ENCODE measurements at regions not wholly inside any gene's neighbourhood (a gene's known extent, or its start where the extent isn't known, plus 50 kb on each side); places are given as distances from the start of the nearest gene placed in this dataset.

DNA sequence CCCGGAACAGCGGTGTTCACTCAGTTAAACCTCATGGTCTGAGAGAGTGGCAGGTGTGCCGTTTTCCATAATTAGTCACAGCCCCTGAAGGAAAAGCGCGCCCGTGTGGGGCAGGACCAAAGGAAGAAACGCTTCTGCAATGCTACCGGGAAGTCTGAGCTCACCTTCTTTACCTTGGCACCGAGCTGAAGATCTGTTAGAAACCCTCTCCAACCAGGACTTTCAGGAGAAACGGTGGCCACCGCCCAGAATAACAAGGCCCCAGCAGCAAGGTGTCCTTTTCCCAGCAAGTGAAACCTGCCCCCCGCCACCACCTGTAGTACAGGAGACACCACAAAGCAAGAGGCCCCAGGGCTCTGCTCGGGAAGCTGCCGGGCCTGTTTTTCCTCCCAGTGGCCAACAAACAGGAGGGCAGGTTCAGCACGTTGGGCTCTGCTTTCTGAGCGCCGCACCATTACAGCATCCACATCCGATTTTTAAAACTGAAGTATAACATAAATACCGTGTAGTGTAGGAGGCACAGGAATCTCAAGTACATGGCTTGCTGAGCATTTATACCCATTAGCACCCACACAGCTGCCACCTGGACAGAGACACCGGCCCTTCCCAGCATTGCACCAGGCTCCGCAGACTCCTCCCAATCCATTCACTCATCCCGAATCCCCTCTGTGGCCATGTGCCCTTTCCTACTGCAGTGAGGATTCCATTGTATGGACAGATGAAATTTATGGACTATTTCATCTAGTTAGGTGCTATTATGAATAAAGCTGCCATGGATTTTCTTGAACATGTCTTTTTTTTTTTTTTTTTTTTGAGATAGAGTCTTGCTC is 121.8 kb upstream of the RIOK3 start:
- DNase-seq (no peak), ATAC-seq (ENCODE audit: poor library complexity) (no peak)
- H3K36me3 Mint-ChIP-seq (ENCODE audit: low read depth): no peaks in the 10 kb centered on the region
- intact Hi-C loops (cut with DNase I, micrococcal nuclease): loop anchor here in 1 of 2 experiments (10.0 kb wide), 1 partner anchor 57 kb away; no protein-coding TSS in a partner anchor
- no peaks in the 10 kb centered on the region for H3K4me1 ChIP-seq (ENCODE audit: insufficient read depth, low read length)
- H3K36me3 ChIP-seq (ENCODE audit: insufficient read depth, low read length): no peaks in the 10 kb centered on the region
- no peak overlapping the region for H3K27ac ChIP-seq (ENCODE audit: low read depth in 1 of 2, low read length in 2 of 2)
- peaks cover 3% of the 10 kb centered on the region for H3K9me3 Mint-ChIP-seq
- TF ChIP-seq, protein P1, sequence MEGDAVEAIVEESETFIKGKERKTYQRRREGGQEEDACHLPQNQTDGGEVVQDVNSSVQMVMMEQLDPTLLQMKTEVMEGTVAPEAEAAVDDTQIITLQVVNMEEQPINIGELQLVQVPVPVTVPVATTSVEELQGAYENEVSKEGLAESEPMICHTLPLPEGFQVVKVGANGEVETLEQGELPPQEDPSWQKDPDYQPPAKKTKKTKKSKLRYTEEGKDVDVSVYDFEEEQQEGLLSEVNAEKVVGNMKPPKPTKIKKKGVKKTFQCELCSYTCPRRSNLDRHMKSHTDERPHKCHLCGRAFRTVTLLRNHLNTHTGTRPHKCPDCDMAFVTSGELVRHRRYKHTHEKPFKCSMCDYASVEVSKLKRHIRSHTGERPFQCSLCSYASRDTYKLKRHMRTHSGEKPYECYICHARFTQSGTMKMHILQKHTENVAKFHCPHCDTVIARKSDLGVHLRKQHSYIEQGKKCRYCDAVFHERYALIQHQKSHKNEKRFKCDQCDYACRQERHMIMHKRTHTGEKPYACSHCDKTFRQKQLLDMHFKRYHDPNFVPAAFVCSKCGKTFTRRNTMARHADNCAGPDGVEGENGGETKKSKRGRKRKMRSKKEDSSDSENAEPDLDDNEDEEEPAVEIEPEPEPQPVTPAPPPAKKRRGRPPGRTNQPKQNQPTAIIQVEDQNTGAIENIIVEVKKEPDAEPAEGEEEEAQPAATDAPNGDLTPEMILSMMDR (IDR thresholded peaks at IDR 0.05): no peak
- no peak overlapping the region for H3K27ac Mint-ChIP-seq
- POLR2A ChIA-PET: no interaction called here
- no peak overlapping the region for H3K4me3 Mint-ChIP-seq
- H3K27me3 Mint-ChIP-seq: no peaks in the 10 kb centered on the region
- H3K4me1 Mint-ChIP-seq (ENCODE audit: low read depth): no peaks in the 10 kb centered on the region
- no peak overlapping the region for H3K4me3 ChIP-seq (ENCODE audit: low read length)
- CTCF ChIA-PET: interaction anchor here (0.6 to 0.7 kb wide), 2 partner anchors 137 to 245 kb away, joined by 3 read pairs; no protein-coding TSS in a partner anchor
- no peaks in the 10 kb centered on the region for H3K9me3 ChIP-seq (ENCODE audit: control insufficient read depth in 1 of 2, insufficient read depth in 1 of 2, low read length in 2 of 2)
- no peaks in the 10 kb centered on the region for H3K27me3 ChIP-seq (ENCODE audit: control insufficient read depth in 1 of 2, insufficient read depth in 2 of 2, low read length in 2 of 2)

DNA sequence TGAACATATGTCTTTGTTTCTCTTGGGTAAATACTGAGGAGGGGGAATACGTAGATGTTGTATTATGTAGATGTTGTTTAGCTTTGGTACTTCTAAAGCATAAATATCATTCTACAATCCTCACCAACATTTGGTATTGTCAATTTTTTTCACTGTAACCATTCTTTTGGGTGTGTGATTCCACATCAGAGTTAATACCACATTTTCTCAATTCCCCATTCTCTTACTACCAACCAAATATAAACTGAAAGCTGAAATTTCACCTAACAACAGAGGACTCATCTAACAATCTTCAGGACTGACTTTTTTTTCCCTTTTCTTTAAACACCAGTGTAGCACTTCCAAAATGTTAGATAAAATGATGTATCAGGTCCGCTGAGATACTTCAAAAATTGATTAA is 120.7 kb upstream of the RIOK3 start:
- CTCF ChIA-PET: no interaction called here
- no peak overlapping the region for H3K27ac Mint-ChIP-seq
- ATAC-seq (ENCODE audit: poor library complexity) (no peak), DNase-seq (no peak)
- intact Hi-C loops (cut with DNase I, micrococcal nuclease): loop anchor here in 1 of 2 experiments (10.0 kb wide), 1 partner anchor 58 kb away; no protein-coding TSS in a partner anchor
- Histone ChIP-seq H3K36me3 (ENCODE audit: insufficient read depth, low read length) (no peaks in the 10 kb centered on the region), H3K27ac (ENCODE audit: low read depth in 1 of 2, low read length in 2 of 2) (no peak overlapping the region), H3K4me1 (ENCODE audit: insufficient read depth, low read length) (no peaks in the 10 kb centered on the region), H3K27me3 (ENCODE audit: control insufficient read depth in 1 of 2, insufficient read depth in 2 of 2, low read length in 2 of 2) (no peaks in the 10 kb centered on the region), H3K9me3 (ENCODE audit: control insufficient read depth in 1 of 2, insufficient read depth in 1 of 2, low read length in 2 of 2) (no peaks in the 10 kb centered on the region), H3K4me3 (ENCODE audit: low read length) (no peak overlapping the region)
- POLR2A ChIA-PET: no interaction called here
- no peaks in the 10 kb centered on the region for H3K27me3 Mint-ChIP-seq
- H3K4me3 Mint-ChIP-seq: no peak overlapping the region
- H3K4me1 Mint-ChIP-seq (ENCODE audit: low read depth): no peaks in the 10 kb centered on the region
- no peaks in the 10 kb centered on the region for H3K36me3 Mint-ChIP-seq (ENCODE audit: low read depth)
- TF ChIP-seq, protein P1 (IDR thresholded peaks at IDR 0.05): no peak
- peaks cover 3% of the 10 kb centered on the region for H3K9me3 Mint-ChIP-seq

DNA sequence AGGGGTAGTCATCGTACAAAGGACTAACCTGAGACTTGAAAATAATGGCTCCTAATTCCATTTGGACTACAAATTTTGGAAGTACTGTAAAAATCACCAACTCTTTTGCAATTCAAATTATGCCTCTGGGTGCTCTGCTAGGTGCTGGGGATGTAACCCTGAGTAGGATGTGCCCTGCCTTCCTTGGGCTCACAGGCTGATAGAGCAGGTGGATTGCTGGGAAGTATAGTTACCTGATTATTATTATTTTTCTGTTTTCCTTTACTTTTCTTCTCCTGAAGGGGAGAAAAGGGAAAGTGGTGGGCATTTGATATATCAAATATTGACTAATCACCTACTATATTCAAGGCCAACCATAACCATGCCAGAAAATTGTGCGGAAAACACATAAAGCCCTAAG is 119.3 kb upstream of the RIOK3 start:
- TF ChIP-seq, protein P1 (IDR thresholded peaks at IDR 0.05): no peak
- Mint-ChIP-seq H3K27ac (no peak overlapping the region), H3K36me3 (ENCODE audit: low read depth) (no peaks in the 10 kb centered on the region), H3K4me1 (ENCODE audit: low read depth) (no peaks in the 10 kb centered on the region), H3K4me3 (no peak overlapping the region), H3K27me3 (no peaks in the 10 kb centered on the region), H3K9me3 (no peaks in the 10 kb centered on the region)
- Histone ChIP-seq H3K4me1 (ENCODE audit: insufficient read depth, low read length) (no peaks in the 10 kb centered on the region), H3K9me3 (ENCODE audit: control insufficient read depth in 1 of 2, insufficient read depth in 1 of 2, low read length in 2 of 2) (no peaks in the 10 kb centered on the region), H3K4me3 (ENCODE audit: low read length) (no peak overlapping the region), H3K27ac (ENCODE audit: low read depth in 1 of 2, low read length in 2 of 2) (no peak overlapping the region), H3K36me3 (ENCODE audit: insufficient read depth, low read length) (no peaks in the 10 kb centered on the region), H3K27me3 (ENCODE audit: control insufficient read depth in 1 of 2, insufficient read depth in 2 of 2, low read length in 2 of 2) (no peaks in the 10 kb centered on the region)
- no peak for ATAC-seq (ENCODE audit: poor library complexity)
- intact Hi-C loops (cut with DNase I, micrococcal nuclease): loop anchor here in 1 of 2 experiments (10.0 kb wide), 1 partner anchor 59 kb away; no protein-coding TSS in a partner anchor
- ChIA-PET CTCF (no interaction called here), POLR2A (no interaction called here)
- DNase-seq: no peak

All from CD4-positive, alpha-beta T cell (primary cell).